Right lobe of liver (tissue), 6 donors: ENCODE measurements at regions not wholly inside any gene's neighbourhood (a gene's known extent, or its start where the extent isn't known, plus 50 kb on each side); places are given as distances from the start of the nearest gene placed in this dataset.
"Not testable (repeated sequence)": the region's sequence is repeated elsewhere in the genome, so short reads cannot be mapped to it uniquely, and the experiment has no call there.

Experiments used
- ATAC-seq, 4 donors: fragments of 200-7000 bp; cut with Tn5 transposase; one replicate each; pipeline ENCODE4 v1.9.1; 2020; ENCODE audit warnings: mild to moderate bottlenecking in 4 of 4, moderate library complexity in 4 of 4
- DNase-seq, 3 donors: peaks; one replicate each; pipeline ENCODE4 v3.0.0-alpha.2; 2020
- H3K27ac ChIP-seq, 3 donors: fragments of 200-600 bp; one replicate each; pipeline ENCODE4 v1.8.0; 2022
- H3K27me3 ChIP-seq, 2 donors: fragments of 200-600 bp; one replicate each; pipeline ENCODE4 v1.8.0; 2022
- H3K36me3 ChIP-seq, 4 donors: fragments of 200-600 bp; sonication (generic) in 1 of 4; one replicate each; pipeline versions ENCODE4 v1.5.1 to v1.8.0; 2017 to 2022; ENCODE audit warnings: control low read depth in 1 of 4
- H3K4me1 ChIP-seq, 4 donors: fragments of 200-600 bp; sonication (generic) in 1 of 4; one replicate each; pipeline versions ENCODE4 v1.5.1 to v1.8.0; 2017 to 2022; ENCODE audit warnings: control low read depth in 1 of 4
- H3K4me3 ChIP-seq, 3 donors: fragments of 200-600 bp; one replicate each; pipeline ENCODE4 v1.8.0; 2022
- H3K9me3 ChIP-seq, 4 donors: fragments of 200-600 bp; sonication (generic) in 1 of 4; one replicate each; pipeline versions ENCODE4 v1.5.1 to v1.8.0; 2017 to 2022; ENCODE audit warnings: control low read depth in 1 of 4
- CTCF ChIP-seq, 4 donors: fragments of 200-600 bp in 3 of 4; fragments of 450-650 bp in 1 of 4; IDR thresholded peaks; one replicate each; pipeline versions ENCODE4 v1.5.1 to v1.8.0; 2016 to 2022; ENCODE audit warnings: antibody characterized with exemption in 4 of 4, mild to moderate bottlenecking in 2 of 4
- POLR2A ChIP-seq: fragments of 450-650 bp; IDR thresholded peaks from one replicate; pipeline ENCODE4 v1.6.1; 2017; ENCODE audit warnings: antibody characterized with exemption, mild to moderate bottlenecking
- WGBS: methylation state at CpG from one replicate; pipeline ENCODE4 v1.1.6; 2018; ENCODE audit warnings: low coverage, low lambda C conversion rate; ENCODE audit not compliant: insufficient coverage; ENCODE audit errors: missing lambda C conversion rate; 5-methylcytosine and 5-hydroxymethylcytosine counted together
- intact Hi-C, 2 donors: fragments of 100-400 bp; cut with DNase I; formaldehyde crosslinking; loops; one replicate each; pipeline versions ENCODE4 v1.11.2 to v1.14.1; 2022
- donor health status: DM: no; HTN: yes; CAD: no.
- donor health status: DM: no; HTN: no; CAD: no.
- donor health status: DM: no; HTN: no; CAD: no.
- donor health status: DM: no; HTN: yes; CAD: no.
- donor health status: DM: no; HTN: yes; CAD: no.

- Histone ChIP-seq H3K36me3 (no peaks in the 10 kb centered on the region), H3K4me3 (no peak overlapping the region), H3K9me3 (no peaks in the 10 kb centered on the region), H3K4me1 (no peaks in the 10 kb centered on the region), H3K27me3 (no peaks in the 10 kb centered on the region), H3K27ac (no peak overlapping the region)
- 72% methylated on average over 3 of the region's 3 CpGs for WGBS
- no peak for DNase-seq
- intact Hi-C loops = no loop called here
- TF ChIP-seq CTCF (IDR thresholded peaks at IDR 0.05) = no peak
- no peak for TF ChIP-seq POLR2A
- ATAC-seq = no peak
These were observed 333.5 kb downstream of the AEBP2 start for GRCh38 chr12:19772776-19773175.

- TF ChIP-seq POLR2A (no peak), CTCF (IDR thresholded peaks at IDR 0.05) (no peak)
- Histone ChIP-seq H3K9me3 (no peaks in the 10 kb centered on the region), H3K36me3 (no peaks in the 10 kb centered on the region), H3K27me3 (no peaks in the 10 kb centered on the region), H3K4me3 (no peak overlapping the region), H3K27ac (no peak overlapping the region), H3K4me1 (no peaks in the 10 kb centered on the region)
- 87% methylated on average over 11 of the region's 15 CpGs for WGBS
- intact Hi-C loops = no loop called here
- DNase-seq (no peak), ATAC-seq (no peak)
These were observed 335.9 kb downstream of the AEBP2 start for GRCh38 chr12:19775241-19775640.

- not testable (repeated sequence) for H3K4me3 ChIP-seq, DNase-seq
- WGBS = 87% methylated on average over 8 of the region's 19 CpGs
These were observed 336.7 kb downstream of the AEBP2 start for GRCh38 chr12:19775976-19776375.

GRCh38 chr12:19778172-19778571 lies 338.9 kb downstream of the AEBP2 start:
- H3K9me3 ChIP-seq = no peaks in the 10 kb centered on the region
- ATAC-seq (no peak), DNase-seq (no peak)
- 51% methylated on average over 3 of the region's 3 CpGs for WGBS
- no peak overlapping the region for H3K4me3 ChIP-seq
- no peaks in the 10 kb centered on the region for H3K4me1 ChIP-seq
- no peaks in the 10 kb centered on the region for H3K27me3 ChIP-seq
- no peak overlapping the region for H3K27ac ChIP-seq
- TF ChIP-seq CTCF (IDR thresholded peaks at IDR 0.05) = no peak
- intact Hi-C loops = no loop called here
- no peaks in the 10 kb centered on the region for H3K36me3 ChIP-seq

More at GRCh38 chr12:19775976-19776375, 336.7 kb downstream of the AEBP2 start:
- ATAC-seq, H3K27me3 ChIP-seq, H3K4me1 ChIP-seq, intact Hi-C loops, H3K36me3 ChIP-seq, H3K27ac ChIP-seq, H3K9me3 ChIP-seq: not testable (repeated sequence)

GRCh38 chr12:19778797-19779196 lies 339.5 kb downstream of the AEBP2 start:
- intact Hi-C loops = no loop called here
- Histone ChIP-seq H3K27me3 (no peaks in the 10 kb centered on the region), H3K27ac (no peak overlapping the region), H3K4me3 (no peak overlapping the region), H3K9me3 (no peaks in the 10 kb centered on the region), H3K4me1 (no peaks in the 10 kb centered on the region), H3K36me3 (no peaks in the 10 kb centered on the region)
- no peak for ATAC-seq
- TF ChIP-seq POLR2A = no peak
- TF ChIP-seq CTCF (IDR thresholded peaks at IDR 0.05) = peak in 1 of 4 donors; percentile 15
- WGBS = 46% methylated on average over 2 of the region's 2 CpGs
- no peak for DNase-seq
